Muscle layer of colon (tissue), 2 donors: ENCODE measurements at regions not wholly inside any gene's neighbourhood (a gene's known extent, or its start where the extent isn't known, plus 50 kb on each side); places are given as distances from the start of the nearest gene placed in this dataset.
"Not testable (repeated sequence)": the region's sequence is repeated elsewhere in the genome, so short reads cannot be mapped to it uniquely, and the experiment has no call there.

Experiments used
- H3K27ac ChIP-seq: one replicate; pipeline ENCODE4 v1.7.0; 2013; ENCODE audit warnings: low read depth, mild to moderate bottlenecking, low read length, moderate library complexity
- H3K27me3 ChIP-seq, 2 donors: one replicate each; pipeline ENCODE4 v1.7.0; 2013; ENCODE audit warnings: low read length in 2 of 2, mild to moderate bottlenecking in 2 of 2; ENCODE audit not compliant: insufficient read depth in 2 of 2, control insufficient read depth in 1 of 2
- H3K36me3 ChIP-seq: one replicate; pipeline ENCODE4 v1.7.0; 2013; ENCODE audit warnings: mild to moderate bottlenecking, low read length; ENCODE audit not compliant: insufficient read depth
- H3K4me1 ChIP-seq: one replicate; pipeline ENCODE4 v1.7.0; 2013; ENCODE audit warnings: mild to moderate bottlenecking, low read length; ENCODE audit not compliant: insufficient read depth
- H3K4me3 ChIP-seq, 2 donors: one replicate each; pipeline ENCODE4 v1.7.0; 2013; ENCODE audit warnings: low read length in 2 of 2, low read depth in 1 of 2, mild to moderate bottlenecking in 1 of 2, moderate library complexity in 1 of 2
- H3K9ac ChIP-seq: one replicate; pipeline ENCODE4 v1.7.0; 2013; ENCODE audit warnings: low read length
- H3K9me3 ChIP-seq: one replicate; pipeline ENCODE4 v1.7.0; 2013; ENCODE audit warnings: mild to moderate bottlenecking, low read length
- donor health status: abdominal sarcoma.
- donor health status: Adenocarcinoma of cecum.

DNA sequence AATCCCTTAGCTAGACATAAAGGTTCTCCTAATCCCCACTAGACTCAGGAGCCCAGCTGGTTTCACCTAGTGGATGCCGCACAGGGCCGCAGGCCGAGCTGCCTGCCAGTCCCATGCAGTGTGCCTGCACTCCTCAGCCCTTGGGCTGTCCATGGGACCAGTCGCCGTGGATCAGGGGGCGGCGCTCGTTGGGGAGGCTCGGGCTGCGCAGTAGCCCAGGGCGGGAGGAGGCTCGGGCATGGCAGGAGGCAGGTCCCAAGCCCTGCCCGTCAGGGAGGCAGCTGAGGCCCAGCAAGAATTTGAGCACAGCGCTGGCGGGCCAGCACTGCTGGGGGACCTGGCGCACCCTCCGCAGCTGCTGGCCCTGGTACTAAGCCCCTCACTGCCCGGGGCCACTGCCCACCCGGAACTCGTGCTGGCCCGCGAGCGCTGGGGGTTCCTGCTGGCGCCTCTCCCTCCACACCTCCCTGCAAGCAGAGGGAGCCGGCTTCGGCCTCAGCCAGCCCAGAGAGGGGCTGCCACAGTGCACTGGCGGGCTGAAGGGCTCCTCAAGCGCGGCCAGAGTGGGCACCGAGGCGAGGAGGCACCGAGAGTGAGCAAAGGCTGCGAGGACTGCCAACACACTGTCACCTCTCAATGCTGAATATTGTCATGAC, 307.8 kb downstream of the C6orf118 start:
- Histone ChIP-seq H3K9me3 (no peaks in the 10 kb centered on the region), H3K27ac (no peak overlapping the region), H3K36me3 (no peaks in the 10 kb centered on the region), H3K27me3 (no peaks in the 10 kb centered on the region), H3K9ac (no peak overlapping the region), H3K4me1 (no peaks in the 10 kb centered on the region), H3K4me3 (no peak overlapping the region)

DNA sequence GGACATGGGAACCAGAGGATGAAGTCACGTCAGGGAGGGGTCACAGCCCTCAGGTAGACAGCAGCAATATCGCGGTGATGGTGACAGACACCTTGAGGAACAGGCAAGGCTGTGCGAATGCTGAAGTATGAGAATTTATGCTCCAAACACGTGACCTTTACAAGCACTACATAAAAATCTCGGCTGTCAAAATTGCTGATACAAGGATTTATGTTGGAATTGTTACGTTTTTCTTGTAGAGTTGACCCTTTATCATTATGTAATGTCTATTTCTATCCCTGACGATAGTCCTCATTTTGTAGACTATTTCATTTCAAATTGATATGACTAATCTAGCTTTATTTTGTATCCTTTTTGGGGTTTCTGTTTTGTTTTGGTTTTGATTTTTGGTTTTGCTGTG, 311.1 kb downstream of the C6orf118 start:
- H3K36me3 ChIP-seq: no peaks in the 10 kb centered on the region
- no peaks in the 10 kb centered on the region for H3K4me1 ChIP-seq
- H3K27ac ChIP-seq: no peak overlapping the region
- H3K9ac ChIP-seq: no peak overlapping the region
- H3K4me3 ChIP-seq: no peak overlapping the region
- no peaks in the 10 kb centered on the region for H3K9me3 ChIP-seq
- H3K27me3 ChIP-seq: no peaks in the 10 kb centered on the region

DNA sequence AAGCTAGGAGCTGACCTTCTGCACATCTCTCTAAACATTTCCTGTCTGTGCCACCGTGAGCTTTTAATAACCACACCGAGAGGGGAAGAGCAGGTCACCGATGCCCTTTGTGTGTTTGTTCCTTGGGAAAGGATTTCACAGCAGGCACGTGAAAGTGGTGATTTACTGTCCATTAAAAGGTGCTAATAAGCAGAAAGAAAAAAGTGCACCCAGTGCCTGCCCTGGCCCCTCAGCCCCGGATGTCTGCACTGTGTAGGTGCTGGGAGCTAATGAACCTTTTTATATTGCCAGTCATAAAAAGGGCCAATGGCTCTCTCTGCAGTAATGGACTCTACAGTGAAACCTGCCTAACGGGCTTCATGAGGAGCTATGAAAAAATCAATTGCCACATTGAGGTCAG, 312.6 kb downstream of the C6orf118 start:
- Histone ChIP-seq H3K9ac (no peak overlapping the region), H3K27me3 (no peaks in the 10 kb centered on the region), H3K9me3 (no peaks in the 10 kb centered on the region), H3K27ac (no peak overlapping the region), H3K4me1 (no peaks in the 10 kb centered on the region), H3K36me3 (no peaks in the 10 kb centered on the region), H3K4me3 (no peak overlapping the region)

DNA sequence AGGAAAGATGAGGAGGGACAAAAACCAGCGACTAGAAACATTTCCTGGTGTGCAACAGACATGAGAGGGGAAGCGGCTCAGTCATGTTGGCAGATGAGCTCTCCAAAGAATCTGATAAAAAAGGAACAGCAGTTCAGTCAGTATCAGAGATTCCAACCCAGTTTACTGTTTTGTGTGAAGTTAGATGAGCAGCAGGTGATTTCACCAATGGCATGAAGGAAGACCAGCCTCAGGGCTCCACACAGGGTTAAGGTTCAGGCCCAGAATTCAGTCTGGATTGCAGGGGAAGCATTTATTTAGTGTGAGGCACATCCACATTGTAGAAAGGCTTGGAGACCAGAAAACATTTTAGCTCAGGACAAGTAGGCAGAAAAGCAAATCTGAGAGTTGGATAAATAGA, 317.8 kb downstream of the C6orf118 start:
- H3K27ac ChIP-seq: no peak overlapping the region
- no peaks in the 10 kb centered on the region for H3K27me3 ChIP-seq
- no peaks in the 10 kb centered on the region for H3K9me3 ChIP-seq
- no peak overlapping the region for H3K4me3 ChIP-seq
- no peaks in the 10 kb centered on the region for H3K36me3 ChIP-seq
- no peak overlapping the region for H3K9ac ChIP-seq
- H3K4me1 ChIP-seq: no peaks in the 10 kb centered on the region

DNA sequence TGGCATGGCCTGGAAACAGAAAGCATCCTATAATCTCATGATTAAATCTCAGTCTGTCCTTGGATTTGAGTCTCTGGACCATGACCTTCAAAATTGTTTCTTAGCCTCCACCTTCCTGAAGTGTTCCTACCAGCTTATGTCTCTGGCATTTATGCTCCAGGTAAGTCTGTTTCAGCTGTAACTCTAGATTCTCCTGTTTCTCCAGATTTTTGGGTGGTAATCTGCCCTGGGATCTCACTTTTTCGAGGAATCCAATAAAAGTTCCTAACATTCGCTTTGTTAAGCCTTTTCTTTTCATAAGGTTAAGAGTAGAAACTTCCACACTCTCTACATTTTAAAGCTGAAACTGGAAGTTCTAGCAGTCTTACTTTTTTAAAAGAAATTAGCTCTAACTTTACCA, 318.5 kb downstream of the C6orf118 start:
- Histone ChIP-seq H3K9ac (no peak overlapping the region), H3K4me1 (no peaks in the 10 kb centered on the region), H3K9me3 (no peaks in the 10 kb centered on the region), H3K27ac (no peak overlapping the region), H3K27me3 (no peaks in the 10 kb centered on the region), H3K36me3 (no peaks in the 10 kb centered on the region), H3K4me3 (no peak overlapping the region)

DNA sequence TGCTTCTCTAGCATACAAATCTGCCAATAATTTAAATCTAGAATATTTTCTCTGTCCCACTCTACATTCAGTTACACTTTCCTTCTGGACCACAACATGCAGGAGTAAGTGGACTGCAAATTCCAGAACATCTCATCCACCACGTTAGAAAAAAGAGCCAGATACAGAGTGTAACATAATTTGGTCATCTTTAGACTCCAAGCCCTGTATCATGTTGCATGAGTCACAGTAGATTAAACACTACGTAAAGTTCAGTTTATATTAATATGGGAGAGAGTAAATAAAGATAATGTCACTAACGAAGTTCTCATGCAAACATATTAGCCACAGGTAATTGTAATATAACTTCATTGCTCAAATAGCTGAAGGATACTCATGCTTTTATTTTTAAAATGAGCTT, 327.0 kb downstream of the C6orf118 start:
- Histone ChIP-seq H3K4me1 (no peaks in the 10 kb centered on the region), H3K36me3 (no peaks in the 10 kb centered on the region), H3K9ac (no peak overlapping the region), H3K4me3 (no peak overlapping the region), H3K9me3 (no peaks in the 10 kb centered on the region), H3K27ac (no peak overlapping the region), H3K27me3 (no peaks in the 10 kb centered on the region)

DNA sequence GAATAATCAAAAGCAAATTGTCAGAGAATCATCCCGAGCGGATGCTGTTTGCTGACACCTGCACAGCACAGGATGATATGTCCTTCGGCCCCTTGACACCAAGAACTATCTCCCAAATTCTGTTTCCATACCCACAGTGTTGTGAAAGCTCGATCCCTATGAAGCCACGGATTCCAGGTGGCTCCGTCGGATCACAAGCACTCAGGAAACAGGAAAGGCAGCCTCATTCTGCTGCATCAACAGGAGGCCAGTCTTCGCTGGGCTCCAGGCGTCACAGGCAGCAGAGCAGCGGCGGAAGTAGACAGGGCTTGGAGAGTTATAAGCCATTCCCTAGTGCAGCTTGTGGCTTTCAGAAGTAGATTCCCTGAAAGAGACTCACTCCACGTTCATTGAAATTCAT, 342.3 kb downstream of the C6orf118 start:
- Histone ChIP-seq H3K9me3 (no peaks in the 10 kb centered on the region), H3K4me3 (no peak overlapping the region), H3K27me3 (no peaks in the 10 kb centered on the region), H3K36me3 (no peaks in the 10 kb centered on the region), H3K27ac (no peak overlapping the region), H3K9ac (no peak overlapping the region), H3K4me1 (no peaks in the 10 kb centered on the region)

DNA sequence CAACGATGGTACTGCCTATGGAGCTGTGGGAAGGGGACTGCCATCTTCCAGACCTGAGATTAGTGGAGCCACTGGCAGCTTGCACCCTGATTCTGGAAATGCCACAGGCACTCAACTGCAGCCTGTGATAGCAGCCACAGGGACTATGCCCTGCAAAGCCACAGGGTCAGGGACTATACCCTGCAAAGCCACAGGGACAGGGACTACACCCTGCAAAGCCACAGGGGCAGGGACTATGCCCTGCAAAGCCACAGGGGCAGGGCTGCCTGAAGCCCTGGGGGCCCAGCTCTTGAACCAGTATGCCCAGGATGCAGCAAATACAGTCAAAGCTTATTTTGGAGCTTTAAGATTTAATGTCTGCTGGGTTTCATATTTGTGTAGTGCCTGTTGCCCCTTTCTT, 346.6 kb downstream of the C6orf118 start:
- no peak overlapping the region for H3K4me3 ChIP-seq
- H3K27ac ChIP-seq: no peak overlapping the region
- H3K27me3 ChIP-seq: no peaks in the 10 kb centered on the region
- H3K36me3 ChIP-seq: no peaks in the 10 kb centered on the region
- no peaks in the 10 kb centered on the region for H3K4me1 ChIP-seq
- no peak overlapping the region for H3K9ac ChIP-seq
- no peaks in the 10 kb centered on the region for H3K9me3 ChIP-seq

DNA sequence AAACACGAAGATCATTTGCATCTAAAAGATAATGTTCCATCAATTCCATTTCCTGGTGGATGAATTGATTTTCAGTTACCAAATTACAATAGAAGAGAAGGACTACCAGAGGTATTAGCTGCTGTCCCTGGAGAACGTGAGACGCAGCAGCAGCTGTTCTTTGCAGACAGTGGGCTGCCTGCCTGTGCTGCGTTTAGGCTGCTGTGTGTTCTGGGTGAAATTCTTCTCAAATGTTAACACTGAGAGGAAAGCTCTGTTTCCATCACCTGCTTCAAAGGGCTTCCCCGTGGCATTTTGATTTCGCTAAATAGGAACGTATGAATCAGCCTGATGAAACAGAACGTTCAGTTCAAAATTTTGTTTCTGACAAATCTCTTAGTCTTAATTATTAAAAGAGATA, 362.2 kb downstream of the C6orf118 start:
- Histone ChIP-seq H3K4me1 (no peaks in the 10 kb centered on the region), H3K9ac (no peak overlapping the region), H3K9me3 (no peaks in the 10 kb centered on the region), H3K27me3 (no peaks in the 10 kb centered on the region), H3K27ac (no peak overlapping the region), H3K4me3 (no peak overlapping the region), H3K36me3 (no peaks in the 10 kb centered on the region)

DNA sequence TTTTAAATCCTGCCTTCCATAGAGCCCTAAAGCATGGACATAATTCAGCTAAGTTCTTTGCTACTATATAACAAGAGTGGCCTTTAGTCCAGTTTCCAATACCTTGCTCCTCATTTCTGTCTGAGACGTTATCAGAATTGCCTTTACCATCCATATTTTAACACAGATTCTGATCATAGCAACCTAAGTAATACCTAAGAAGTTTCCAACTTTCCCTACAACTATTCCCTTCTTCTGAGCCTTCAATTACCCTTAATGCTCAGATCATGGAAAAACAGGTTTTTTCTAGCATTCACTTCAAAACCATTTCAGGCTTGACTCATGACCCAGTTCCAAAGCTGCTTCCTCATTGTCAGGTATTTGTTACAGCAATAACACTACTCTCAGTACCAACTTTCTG, 367.1 kb downstream of the C6orf118 start:
- H3K27me3 ChIP-seq: no peaks in the 10 kb centered on the region
- no peak overlapping the region for H3K9ac ChIP-seq
- H3K4me3 ChIP-seq: no peak overlapping the region
- H3K36me3 ChIP-seq: no peaks in the 10 kb centered on the region
- H3K4me1 ChIP-seq: no peaks in the 10 kb centered on the region
- H3K9me3 ChIP-seq: no peaks in the 10 kb centered on the region
- H3K27ac ChIP-seq: no peak overlapping the region

DNA sequence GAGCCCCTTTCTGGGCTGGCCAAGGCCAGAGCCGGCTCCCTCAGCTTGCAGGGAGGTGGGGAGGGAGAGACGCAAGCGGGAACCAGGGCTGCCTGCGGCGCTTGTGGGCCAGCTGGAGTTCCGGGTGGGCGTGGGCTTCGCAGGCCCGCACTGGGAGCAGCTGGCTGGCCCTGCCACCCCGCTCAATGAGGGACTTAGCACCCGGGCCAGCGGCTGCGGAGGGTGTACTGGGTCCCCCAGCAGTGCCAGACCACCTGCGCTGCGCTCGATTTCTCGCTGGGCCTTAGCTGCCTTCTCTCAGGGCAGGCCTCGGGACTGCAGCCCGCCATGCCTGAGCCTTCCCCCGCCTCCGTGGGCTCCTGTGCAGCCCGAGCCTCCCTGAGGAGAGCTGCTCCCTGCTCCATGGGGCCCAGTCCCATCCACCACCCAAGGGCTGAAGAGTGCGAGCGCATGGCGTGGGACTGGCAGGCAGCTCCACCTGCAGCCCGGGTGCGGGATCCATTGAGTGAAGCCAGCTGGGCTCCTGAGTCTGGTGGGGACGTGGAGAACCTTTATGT, 376.1 kb downstream of the C6orf118 start:
- H3K4me3 ChIP-seq, H3K4me1 ChIP-seq, H3K27ac ChIP-seq, H3K27me3 ChIP-seq, H3K9me3 ChIP-seq, H3K36me3 ChIP-seq, H3K9ac ChIP-seq: not testable (repeated sequence)

DNA sequence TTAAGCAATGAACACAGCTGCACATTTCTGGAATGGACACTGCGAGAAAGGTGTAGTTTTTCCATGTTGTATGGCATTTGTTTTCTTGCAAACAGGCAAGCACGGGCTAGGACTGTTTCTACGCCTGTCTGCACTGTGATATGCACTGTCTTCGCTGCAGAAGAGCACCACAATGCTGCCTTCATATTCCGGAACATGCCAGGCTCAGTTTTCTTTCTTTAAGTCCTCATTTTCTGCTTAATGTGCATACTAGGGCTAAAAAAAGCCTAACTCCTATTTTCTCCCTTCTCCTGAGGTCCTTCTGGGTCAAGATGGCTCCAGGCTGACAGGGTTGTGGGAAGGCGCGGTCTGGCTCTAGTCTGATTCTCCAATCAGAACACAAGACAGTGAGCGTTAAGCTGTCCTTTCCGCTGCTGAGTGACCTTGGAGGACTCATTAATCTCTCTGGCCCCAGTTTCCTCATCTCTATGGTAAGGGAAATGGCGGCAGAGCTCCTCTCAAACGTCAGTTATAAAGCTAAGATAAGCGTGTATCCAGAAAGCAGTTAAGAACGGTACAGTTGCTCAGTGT, 379.9 kb downstream of the C6orf118 start:
- Histone ChIP-seq H3K36me3 (no peaks in the 10 kb centered on the region), H3K27ac (no peak overlapping the region), H3K4me3 (no peak overlapping the region), H3K4me1 (no peaks in the 10 kb centered on the region), H3K9me3 (no peaks in the 10 kb centered on the region), H3K9ac (no peak overlapping the region), H3K27me3 (no peaks in the 10 kb centered on the region)
